ENCODE measurements at regions not wholly inside any gene's neighbourhood (a gene's known extent, or its start where the extent isn't known, plus 50 kb on each side); places are given as distances from the start of the nearest gene placed in this dataset.

DNA sequence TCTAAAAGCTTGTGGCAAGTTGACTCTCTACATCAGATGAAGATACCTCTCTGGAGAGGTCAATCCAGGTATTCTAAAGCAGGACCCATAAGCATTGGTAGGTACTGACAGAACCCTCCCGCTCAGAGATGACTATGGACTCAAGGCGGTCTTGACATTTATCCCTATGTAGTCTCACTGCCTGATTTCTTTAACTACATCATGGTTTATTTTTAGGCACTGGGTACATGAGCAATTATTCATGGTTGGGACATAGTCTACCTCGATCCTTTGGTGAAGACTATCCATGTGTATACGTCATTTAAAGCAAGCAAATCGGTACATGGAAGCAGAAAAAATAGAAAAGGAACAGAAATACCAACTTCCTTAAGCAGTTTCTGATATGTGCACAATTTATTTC lies 136.2 kb upstream of the TAB2 start:
- no peaks in the 10 kb centered on the region for H3K4me1 ChIP-seq
- no peak overlapping the region for H3K4me3 ChIP-seq
- no peaks in the 10 kb centered on the region for H3K36me3 ChIP-seq
- H3K27me3 ChIP-seq (ENCODE audit: low read depth), result no peaks in the 10 kb centered on the region
- TF ChIP-seq, protein P1, sequence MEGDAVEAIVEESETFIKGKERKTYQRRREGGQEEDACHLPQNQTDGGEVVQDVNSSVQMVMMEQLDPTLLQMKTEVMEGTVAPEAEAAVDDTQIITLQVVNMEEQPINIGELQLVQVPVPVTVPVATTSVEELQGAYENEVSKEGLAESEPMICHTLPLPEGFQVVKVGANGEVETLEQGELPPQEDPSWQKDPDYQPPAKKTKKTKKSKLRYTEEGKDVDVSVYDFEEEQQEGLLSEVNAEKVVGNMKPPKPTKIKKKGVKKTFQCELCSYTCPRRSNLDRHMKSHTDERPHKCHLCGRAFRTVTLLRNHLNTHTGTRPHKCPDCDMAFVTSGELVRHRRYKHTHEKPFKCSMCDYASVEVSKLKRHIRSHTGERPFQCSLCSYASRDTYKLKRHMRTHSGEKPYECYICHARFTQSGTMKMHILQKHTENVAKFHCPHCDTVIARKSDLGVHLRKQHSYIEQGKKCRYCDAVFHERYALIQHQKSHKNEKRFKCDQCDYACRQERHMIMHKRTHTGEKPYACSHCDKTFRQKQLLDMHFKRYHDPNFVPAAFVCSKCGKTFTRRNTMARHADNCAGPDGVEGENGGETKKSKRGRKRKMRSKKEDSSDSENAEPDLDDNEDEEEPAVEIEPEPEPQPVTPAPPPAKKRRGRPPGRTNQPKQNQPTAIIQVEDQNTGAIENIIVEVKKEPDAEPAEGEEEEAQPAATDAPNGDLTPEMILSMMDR (IDR thresholded peaks at IDR 0.05), result no peak
- DNase-seq (no peak), ATAC-seq (no peak)
- intact Hi-C loops (cut with DNase I), result no loop called here
- H3K27ac ChIP-seq, result no peak overlapping the region
- H3K9me3 ChIP-seq, result peaks cover 6% of the 10 kb centered on the region

DNA sequence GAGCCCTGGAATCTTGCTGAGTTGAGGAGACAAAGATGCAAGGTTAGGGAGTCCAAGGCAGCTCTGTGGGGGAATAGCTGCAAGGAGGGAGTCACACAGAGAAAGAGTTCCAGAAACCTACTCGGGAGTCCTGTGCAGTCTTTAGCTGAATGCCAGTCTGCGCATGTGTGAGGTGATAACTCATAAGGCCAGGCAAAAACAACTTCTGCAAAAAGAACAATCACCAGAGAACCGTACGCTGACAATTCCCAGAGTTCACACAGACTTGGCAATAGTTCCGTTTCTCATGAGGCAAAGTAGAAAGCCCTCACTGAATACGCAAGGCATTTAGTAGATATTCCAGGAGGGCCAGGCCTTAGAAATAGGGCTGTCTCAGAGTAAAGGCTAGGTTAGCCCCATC lies 135.2 kb upstream of the TAB2 start:
- Histone ChIP-seq H3K4me1 (no peaks in the 10 kb centered on the region), H3K4me3 (no peak overlapping the region), H3K27ac (no peak overlapping the region), H3K9me3 (peaks cover 6% of the 10 kb centered on the region), H3K27me3 (ENCODE audit: low read depth) (no peaks in the 10 kb centered on the region), H3K36me3 (no peaks in the 10 kb centered on the region)
- intact Hi-C loops (cut with DNase I), result no loop called here
- DNase-seq (no peak), ATAC-seq (no peak)
- TF ChIP-seq, protein P1 (IDR thresholded peaks at IDR 0.05), result no peak

DNA sequence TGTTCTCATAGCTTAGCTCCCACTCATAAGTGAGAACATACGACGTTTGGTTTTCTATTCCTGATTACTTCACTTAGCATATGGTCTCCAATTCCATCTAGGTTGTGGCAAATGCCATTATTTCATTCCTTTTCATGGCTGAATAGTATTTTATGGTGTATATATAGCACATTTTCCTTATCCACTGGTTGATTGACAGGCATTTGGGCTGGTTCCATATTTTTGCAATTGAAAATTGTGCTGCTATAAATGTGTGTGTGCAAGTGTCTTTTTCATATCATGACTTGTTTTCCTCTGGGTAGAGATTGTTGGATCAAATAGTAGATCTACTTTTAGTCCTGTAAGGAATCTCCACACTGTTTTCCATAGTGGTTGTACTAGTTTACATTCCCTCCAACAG lies 133.0 kb upstream of the TAB2 start:
- no peak for ATAC-seq

DNA sequence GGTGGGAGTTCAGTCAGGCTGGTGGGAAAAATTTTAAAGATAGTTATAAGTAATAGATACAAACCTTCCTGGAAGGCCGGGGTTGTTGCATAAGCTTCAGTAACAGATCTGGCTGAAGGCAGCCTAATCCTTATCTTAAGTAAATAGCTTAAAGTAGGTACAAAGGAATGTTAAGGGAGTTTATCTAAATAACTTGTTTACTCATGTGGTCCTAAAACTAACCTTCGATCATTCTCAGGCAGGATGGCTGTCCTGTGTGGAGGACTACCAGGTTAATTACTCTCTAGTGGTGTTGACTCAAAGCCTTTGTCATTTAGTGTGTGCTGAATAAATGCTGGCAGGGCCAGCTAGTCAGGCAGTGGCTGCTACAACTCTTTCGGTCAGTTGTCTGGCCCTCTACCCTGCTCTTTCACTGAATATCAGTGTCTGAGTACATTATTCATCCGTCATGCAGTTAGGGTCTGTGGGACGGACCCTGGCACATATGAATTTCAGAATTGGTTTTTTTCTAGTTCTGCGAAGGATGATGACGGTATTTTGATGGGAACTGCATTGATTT lies 131.6 kb upstream of the TAB2 start:
- intact Hi-C loops (cut with DNase I), result no loop called here
- TF ChIP-seq, protein P1 (IDR thresholded peaks at IDR 0.05), result no peak
- H3K9me3 ChIP-seq, result peaks cover 6% of the 10 kb centered on the region
- no peaks in the 10 kb centered on the region for H3K4me1 ChIP-seq
- no peak overlapping the region for H3K4me3 ChIP-seq
- no peak overlapping the region for H3K27ac ChIP-seq
- ATAC-seq (no peak), DNase-seq (no peak)
- H3K27me3 ChIP-seq (ENCODE audit: low read depth), result no peaks in the 10 kb centered on the region
- no peaks in the 10 kb centered on the region for H3K36me3 ChIP-seq

More for the DNA sequence above, 133.0 kb upstream of the TAB2 start:
- H3K9me3 ChIP-seq, result peaks cover 6% of the 10 kb centered on the region
- no peak overlapping the region for H3K27ac ChIP-seq
- H3K36me3 ChIP-seq, result no peaks in the 10 kb centered on the region
- H3K4me1 ChIP-seq, result no peaks in the 10 kb centered on the region
- intact Hi-C loops (cut with DNase I), result no loop called here
- H3K27me3 ChIP-seq (ENCODE audit: low read depth), result no peaks in the 10 kb centered on the region
- DNase-seq, result no peak
- TF ChIP-seq, protein P1 (IDR thresholded peaks at IDR 0.05), result no peak
- no peak overlapping the region for H3K4me3 ChIP-seq

DNA sequence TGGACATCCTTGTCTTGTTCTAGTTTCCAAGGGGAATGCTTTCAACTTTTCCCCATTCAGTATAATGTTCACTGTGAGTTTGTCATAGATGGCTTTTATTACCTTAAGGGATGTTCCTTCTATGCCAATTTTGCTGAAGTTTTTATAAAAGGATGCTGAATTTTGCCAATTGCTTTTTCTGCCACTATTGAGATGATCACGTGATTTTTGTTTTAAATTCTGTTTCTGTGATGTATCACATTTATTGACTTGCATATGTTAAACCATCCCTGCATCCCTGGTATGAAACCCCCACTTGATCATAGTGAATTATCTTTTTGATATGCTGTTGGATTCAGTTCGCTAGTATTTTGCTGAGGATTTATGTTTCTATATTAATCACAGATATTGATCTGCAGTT lies 130.6 kb upstream of the TAB2 start:
- Histone ChIP-seq H3K4me1 (no peaks in the 10 kb centered on the region), H3K36me3 (no peaks in the 10 kb centered on the region), H3K9me3 (peaks cover 6% of the 10 kb centered on the region), H3K27me3 (ENCODE audit: low read depth) (no peaks in the 10 kb centered on the region), H3K27ac (no peak overlapping the region), H3K4me3 (no peak overlapping the region)
- intact Hi-C loops (cut with DNase I), result no loop called here
- DNase-seq (no peak), ATAC-seq (no peak)
- TF ChIP-seq, protein P1 (IDR thresholded peaks at IDR 0.05), result no peak

Data from lower lobe of right lung (tissue), 2 donors.